ENCODE measurements at regions not wholly inside any gene's neighbourhood (a gene's known extent, or its start where the extent isn't known, plus 50 kb on each side); places are given as distances from the start of the nearest gene placed in this dataset.

GRCh38 chr17:73840829-73841228 lies 196.6 kb upstream of the SDK2 start:
- DNase-seq: no peak
- Histone ChIP-seq H3K4me3 (no peak overlapping the region), H3K27me3 (no peaks in the 10 kb centered on the region), H3K9me3 (no peaks in the 10 kb centered on the region), H3K4me1 (no peaks in the 10 kb centered on the region), H3K36me3 (replicated peaks in 1 of 2; ENCODE audit: insufficient read depth in 1 of 2, low read depth in 2 of 2) (no peaks in the 10 kb centered on the region), H3K27ac (no peak overlapping the region)
- TF ChIP-seq POLR2A (IDR thresholded peaks at IDR 0.05): no peak
- TF ChIP-seq, protein P1, sequence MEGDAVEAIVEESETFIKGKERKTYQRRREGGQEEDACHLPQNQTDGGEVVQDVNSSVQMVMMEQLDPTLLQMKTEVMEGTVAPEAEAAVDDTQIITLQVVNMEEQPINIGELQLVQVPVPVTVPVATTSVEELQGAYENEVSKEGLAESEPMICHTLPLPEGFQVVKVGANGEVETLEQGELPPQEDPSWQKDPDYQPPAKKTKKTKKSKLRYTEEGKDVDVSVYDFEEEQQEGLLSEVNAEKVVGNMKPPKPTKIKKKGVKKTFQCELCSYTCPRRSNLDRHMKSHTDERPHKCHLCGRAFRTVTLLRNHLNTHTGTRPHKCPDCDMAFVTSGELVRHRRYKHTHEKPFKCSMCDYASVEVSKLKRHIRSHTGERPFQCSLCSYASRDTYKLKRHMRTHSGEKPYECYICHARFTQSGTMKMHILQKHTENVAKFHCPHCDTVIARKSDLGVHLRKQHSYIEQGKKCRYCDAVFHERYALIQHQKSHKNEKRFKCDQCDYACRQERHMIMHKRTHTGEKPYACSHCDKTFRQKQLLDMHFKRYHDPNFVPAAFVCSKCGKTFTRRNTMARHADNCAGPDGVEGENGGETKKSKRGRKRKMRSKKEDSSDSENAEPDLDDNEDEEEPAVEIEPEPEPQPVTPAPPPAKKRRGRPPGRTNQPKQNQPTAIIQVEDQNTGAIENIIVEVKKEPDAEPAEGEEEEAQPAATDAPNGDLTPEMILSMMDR (IDR thresholded peaks at IDR 0.05): no peak
- intact Hi-C loops (cut with DNase I): loop anchor here (10.0 kb wide), 1 partner anchor 64 kb away; no protein-coding TSS in a partner anchor
- 52 to 58% methylated on average over 1 of the region's 1 CpG for WGBS, 2 donors
- ATAC-seq: no peak

DNA sequence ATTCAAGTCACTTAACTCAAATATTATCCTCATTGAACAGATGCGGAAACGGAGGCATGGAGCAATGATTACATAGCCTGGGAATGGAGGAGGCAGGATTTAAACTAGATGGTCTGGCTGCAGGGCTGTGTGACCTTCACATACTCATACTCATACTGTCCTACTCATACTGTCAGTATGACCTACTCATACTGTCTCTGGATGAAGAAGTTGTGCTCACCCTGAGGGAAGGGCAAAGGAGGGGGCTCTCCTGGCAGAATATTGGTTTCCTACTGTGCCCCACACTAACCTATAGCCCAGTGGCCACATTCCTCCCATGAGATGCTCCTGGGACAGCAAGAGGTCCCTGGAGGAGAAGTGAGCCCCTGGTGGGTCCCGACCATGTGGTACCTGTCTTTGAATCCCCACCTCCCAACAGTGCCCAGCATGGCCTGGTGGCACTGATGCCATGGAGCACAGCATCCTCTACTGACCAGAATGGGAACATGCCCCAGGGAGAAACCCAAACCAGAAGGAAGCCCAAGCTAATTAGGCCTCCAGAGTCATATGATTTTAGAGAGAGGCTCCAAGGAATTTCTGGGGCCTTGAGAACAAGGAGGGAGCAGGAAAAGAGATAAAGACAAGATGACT lies 197.3 kb upstream of the SDK2 start:
- intact Hi-C loops (cut with DNase I): loop anchor here (10.0 kb wide), 1 partner anchor 63 kb away; no protein-coding TSS in a partner anchor
- DNase-seq (no peak), ATAC-seq (no peak)
- Histone ChIP-seq H3K9me3 (no peaks in the 10 kb centered on the region), H3K27ac (no peak overlapping the region), H3K36me3 (replicated peaks in 1 of 2; ENCODE audit: insufficient read depth in 1 of 2, low read depth in 2 of 2) (no peaks in the 10 kb centered on the region), H3K4me1 (no peaks in the 10 kb centered on the region), H3K4me3 (no peak overlapping the region), H3K27me3 (no peaks in the 10 kb centered on the region)
- TF ChIP-seq, protein P1 (IDR thresholded peaks at IDR 0.05): peak in 3 of 7 experiments; percentile 19 to 23 (median 20)
- TF ChIP-seq POLR2A (IDR thresholded peaks at IDR 0.05): no peak
- WGBS, 2 donors: 55 to 68% methylated on average over 3 of the region's 3 CpGs

- Histone ChIP-seq H3K4me3 (no peak overlapping the region), H3K27me3 (no peaks in the 10 kb centered on the region), H3K9me3 (no peaks in the 10 kb centered on the region), H3K36me3 (replicated peaks in 1 of 2; ENCODE audit: insufficient read depth in 1 of 2, low read depth in 2 of 2) (no peaks in the 10 kb centered on the region), H3K4me1 (no peaks in the 10 kb centered on the region), H3K27ac (no peak overlapping the region)
- DNase-seq (no peak), ATAC-seq (no peak)
- WGBS, 2 donors: 85% methylated on average over 6 to 12 of the region's 12 CpGs
- intact Hi-C loops (cut with DNase I): loop anchor here (10.0 kb wide), 1 partner anchor 57 kb away; no protein-coding TSS in a partner anchor
- TF ChIP-seq, protein P1 (IDR thresholded peaks at IDR 0.05): no peak
- TF ChIP-seq POLR2A (IDR thresholded peaks at IDR 0.05): no peak
Measured at GRCh38 chr17:73847952-73848351, 203.7 kb upstream of the SDK2 start.

DNA sequence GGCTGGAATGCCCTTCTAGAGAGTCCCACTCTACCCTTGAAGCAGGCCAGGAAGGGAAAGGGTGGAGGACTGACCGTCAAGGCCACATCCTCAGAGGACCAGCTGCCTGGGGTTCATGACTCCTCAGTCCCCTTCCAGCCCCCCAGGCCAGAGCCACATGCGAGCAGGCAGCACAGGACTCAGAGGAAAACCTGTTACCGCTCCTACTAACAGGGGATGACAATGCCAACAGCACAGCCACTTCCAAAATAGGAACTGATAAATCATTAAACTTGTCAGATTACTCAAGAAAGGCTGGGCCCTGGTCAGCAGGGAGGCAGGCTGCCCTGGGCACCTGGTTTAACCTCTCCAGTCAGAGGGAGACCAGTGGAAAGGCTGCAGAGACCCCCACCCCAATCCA lies 206.2 kb upstream of the SDK2 start:
- H3K27ac ChIP-seq: no peak overlapping the region
- H3K4me3 ChIP-seq: no peak overlapping the region
- WGBS, 2 donors: 26% methylated on average over 3 of the region's 3 CpGs; no CpG with 5 or more reads in 1 of the 2 donors
- no peaks in the 10 kb centered on the region for H3K4me1 ChIP-seq
- intact Hi-C loops (cut with DNase I): no loop called here
- H3K27me3 ChIP-seq: no peaks in the 10 kb centered on the region
- DNase-seq (no peak), ATAC-seq (no peak)
- no peak for TF ChIP-seq POLR2A (IDR thresholded peaks at IDR 0.05)
- TF ChIP-seq, protein P1 (IDR thresholded peaks at IDR 0.05): no peak
- H3K36me3 ChIP-seq (replicated peaks in 1 of 2; ENCODE audit: insufficient read depth in 1 of 2, low read depth in 2 of 2): no peaks in the 10 kb centered on the region
- no peaks in the 10 kb centered on the region for H3K9me3 ChIP-seq

DNA sequence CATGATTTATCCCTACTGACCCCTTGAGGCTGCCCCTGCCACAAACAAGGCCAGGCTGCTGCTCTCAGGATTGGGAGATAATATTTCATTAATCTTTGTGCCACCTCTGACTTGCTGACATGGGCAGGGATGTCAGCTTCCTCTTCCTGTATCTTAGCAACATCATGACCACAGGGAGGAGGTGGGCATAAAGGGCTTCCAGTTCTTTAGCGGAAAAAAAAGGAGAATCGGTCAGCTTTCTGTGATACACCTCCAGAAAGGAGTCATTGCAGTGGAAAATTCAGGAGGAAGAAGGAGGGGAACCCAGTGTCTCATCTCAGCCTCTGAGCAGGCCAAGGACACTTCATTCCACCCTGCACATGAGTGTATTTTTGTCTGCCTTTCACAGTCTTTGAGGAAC lies 206.8 kb upstream of the SDK2 start:
- ATAC-seq (no peak), DNase-seq (no peak)
- Histone ChIP-seq H3K9me3 (no peaks in the 10 kb centered on the region), H3K36me3 (replicated peaks in 1 of 2; ENCODE audit: insufficient read depth in 1 of 2, low read depth in 2 of 2) (no peaks in the 10 kb centered on the region), H3K4me3 (no peak overlapping the region), H3K4me1 (no peaks in the 10 kb centered on the region), H3K27ac (no peak overlapping the region), H3K27me3 (no peaks in the 10 kb centered on the region)
- intact Hi-C loops (cut with DNase I): no loop called here
- no peak for TF ChIP-seq POLR2A (IDR thresholded peaks at IDR 0.05)
- TF ChIP-seq, protein P1 (IDR thresholded peaks at IDR 0.05): no peak
- 51 to 59% methylated on average over 2 of the region's 2 CpGs for WGBS, 2 donors

Data from body of pancreas (tissue), 4 donors.